Endothelial cell of umbilical vein (primary cell): ENCODE measurements at regions not wholly inside any gene's neighbourhood (a gene's known extent, or its start where the extent isn't known, plus 50 kb on each side); places are given as distances from the start of the nearest gene placed in this dataset.

ENCODE experiments used
- BruUV-seq: library from RNA; stranded (reverse); fragments of 400-500 nt; replicated peaks from 2 replicates; lab custom pipeline; 2021; lab: Mats Ljungman, UMichigan
- CTCF ChIA-PET: fragments of 300-600, 350-600 bp; sonication (Branson Sonifier 250); formaldehyde crosslinking; loops from one replicate; lab custom pipeline; 2021; ENCODE audit warnings: antibody characterized with exemption, inconsistent platforms; lab: Charles Lee
- POLR2A ChIA-PET: fragments of 300-600, 350-600 bp; sonication (Branson Sonifier 250); formaldehyde crosslinking; loops from one replicate; lab custom pipeline; 2021; ENCODE audit warnings: antibody characterized with exemption, inconsistent platforms; lab: Charles Lee
- DNase-seq: peaks from one replicate; pipeline ENCODE4 v3.0.0-alpha.2; 2011; ENCODE audit warnings: low read depth, low spot score
- FAIRE-seq: peaks from 2 replicates; lab custom pipeline; 2011; peaks lifted over from hg19 to GRCh38; lab: Jason Lieb, UNC
- H2AFZ ChIP-seq: 2 replicates; pipeline ENCODE4 v1.6.0; 2012; ENCODE audit warnings: low read depth, low read length, control low read depth, inconsistent platforms
- H3K27ac ChIP-seq: 2 replicates; pipeline ENCODE4 v1.5.1; 2011; ENCODE audit warnings: low read depth, mild to moderate bottlenecking, control low read depth, low read length, moderate library complexity; ENCODE audit not compliant: insufficient read depth
- H3K27me3 ChIP-seq, 2 experiments: 2 replicates each; pipeline versions ENCODE4 v1.6.0 to v1.6.1; 2011; ENCODE audit warnings: low read length in 2 of 2, mixed read lengths in 1 of 2; ENCODE audit not compliant: control insufficient read depth in 2 of 2, insufficient read depth in 2 of 2
- H3K36me3 ChIP-seq, 2 experiments: 2 replicates in 1 of 2; 3 replicates in 1 of 2; pipeline ENCODE4 v1.5.1; 2011; ENCODE audit warnings: low read length in 2 of 2, mild to moderate bottlenecking in 1 of 2, moderate library complexity in 1 of 2; ENCODE audit not compliant: control insufficient read depth in 2 of 2, insufficient read depth in 2 of 2; ENCODE audit errors: extremely low read depth in 1 of 2
- H3K4me1 ChIP-seq: 3 replicates; pipeline ENCODE4 v1.5.1; 2011; ENCODE audit warnings: mild to moderate bottlenecking, low read length; ENCODE audit not compliant: control insufficient read depth, insufficient read depth; ENCODE audit errors: extremely low read depth
- H3K4me2 ChIP-seq: 2 replicates; pipeline ENCODE4 v1.6.1; 2011; ENCODE audit warnings: low read length, control low read depth, mixed read lengths; ENCODE audit not compliant: insufficient read depth
- H3K4me3 ChIP-seq, 3 experiments: fragments of 200-600 bp in 1 of 3; sonication (generic), shearing (Covaris generic) in 1 of 3; replicated peaks in 1 of 3; 2 replicates each; pipeline ENCODE4 v1.5.1; 2011 to 2016; ENCODE audit warnings: control low read depth in 3 of 3, low read length in 3 of 3, mild to moderate bottlenecking in 2 of 3, inconsistent platforms in 1 of 3, low read depth in 1 of 3, moderate library complexity in 1 of 3; ENCODE audit not compliant: insufficient read depth in 1 of 3
- H3K79me2 ChIP-seq: 2 replicates; pipeline ENCODE4 v1.6.0; 2012; ENCODE audit warnings: low read length, inconsistent platforms; ENCODE audit not compliant: control insufficient read depth, insufficient read depth
- H3K9ac ChIP-seq: replicated peaks from 2 replicates; pipeline ENCODE3; 2011; ENCODE audit warnings: low read length, control low read depth; ENCODE audit not compliant: insufficient read depth; ENCODE audit errors: extremely low read depth
- H3K9me1 ChIP-seq: replicated peaks from 3 replicates; pipeline ENCODE4 v1.6.0; 2011; ENCODE audit warnings: mild to moderate bottlenecking, low read length; ENCODE audit not compliant: control insufficient read depth, insufficient read depth; ENCODE audit errors: extremely low read depth
- H3K9me3 ChIP-seq: replicated peaks from 2 replicates; pipeline ENCODE4 v1.5.1; 2012; ENCODE audit warnings: low read length, inconsistent platforms; ENCODE audit not compliant: control insufficient read depth, insufficient read depth
- H4K20me1 ChIP-seq: replicated peaks from 2 replicates; pipeline ENCODE3; 2011; ENCODE audit warnings: mild to moderate bottlenecking, low read length; ENCODE audit not compliant: control insufficient read depth, insufficient read depth; ENCODE audit errors: extremely low read depth
- EZH2 ChIP-seq: IDR thresholded peaks from 2 replicates; pipeline ENCODE4 v1.6.1; 2012; ENCODE audit warnings: borderline replicate concordance, low read depth, mild to moderate bottlenecking, moderate library complexity, low read length, inconsistent platforms; ENCODE audit not compliant: severe bottlenecking
- FOS ChIP-seq: IDR thresholded peaks from 2 replicates; pipeline ENCODE4 v1.6.1; 2011; ENCODE audit warnings: mild to moderate bottlenecking, low read length, moderate library complexity, borderline replicate concordance; ENCODE audit not compliant: insufficient read depth
- GATA2 ChIP-seq: IDR thresholded peaks from 2 replicates; pipeline ENCODE4 v1.7.0; 2011; ENCODE audit warnings: low read depth, mild to moderate bottlenecking, moderate library complexity, mixed read lengths, low read length; ENCODE audit not compliant: insufficient read length, insufficient read depth
- JUN ChIP-seq: IDR thresholded peaks from 2 replicates; pipeline ENCODE4 v1.6.1; 2011; ENCODE audit warnings: borderline replicate concordance, low read depth; ENCODE audit not compliant: insufficient read length, insufficient read depth
- MAX ChIP-seq: IDR thresholded peaks from 2 replicates; pipeline ENCODE4 v1.6.1; 2011; ENCODE audit not compliant: insufficient read depth, insufficient read length
- MYC ChIP-seq: IDR thresholded peaks from one replicate; pipeline ENCODE4 v1.6.1; 2011; ENCODE audit warnings: mild to moderate bottlenecking, low read depth, low read length
- POLR2A ChIP-seq: IDR thresholded peaks from 2 replicates; pipeline ENCODE4 v1.6.1; 2012; ENCODE audit warnings: low read depth, mild to moderate bottlenecking, control low read depth, low read length
- POLR2AphosphoS5 ChIP-seq: IDR thresholded peaks from 2 replicates; pipeline ENCODE4 v1.6.1; 2012; ENCODE audit warnings: low read depth, mild to moderate bottlenecking, control low read depth, low read length, moderate library complexity; ENCODE audit not compliant: insufficient read depth
- dilution Hi-C: fragments of 300-500 bp; cut with MboI; formaldehyde crosslinking; loops from one replicate; pipeline ENCODE4 v1.15.0; 2019; ENCODE audit warnings: low sequenced_read_pairs; ENCODE audit not compliant: extremely low pct_ligation_motif_present
- intact Hi-C: fragments of 100-400 bp; cut with micrococcal nuclease; formaldehyde crosslinking; loops from one replicate; pipeline ENCODE4 v1.10.0; 2022
- TF ChIP-seq, protein P1 (sequence below), 2 donors: IDR thresholded peaks; 1 replicate in 1 of 2; 2 replicates in 1 of 2; pipeline ENCODE4 v1.5.1; 2011; ENCODE audit warnings: low read length in 2 of 2, mild to moderate bottlenecking in 2 of 2, moderate library complexity in 2 of 2, control low read depth in 1 of 2, inconsistent platforms in 1 of 2, low read depth in 1 of 2; ENCODE audit not compliant: insufficient read depth in 1 of 2; ENCODE audit errors: extremely low read depth in 1 of 2

GRCh38 chr16:86708431-86708830 is 130.1 kb downstream of the FOXL1 start:
- POLR2A ChIA-PET = no interaction called here
- BruUV-seq = no TSS peak
- H4K20me1 ChIP-seq = no peaks in the 10 kb centered on the region
- no peak overlapping the region for H3K4me2 ChIP-seq
- no peak overlapping the region for H3K27ac ChIP-seq
- no peaks in the 10 kb centered on the region for H3K4me1 ChIP-seq
- no peaks in the 10 kb centered on the region for H3K36me3 ChIP-seq
- CTCF ChIA-PET = no interaction called here
- no peaks in the 10 kb centered on the region for H3K9me1 ChIP-seq
- H3K4me3 ChIP-seq = no peak overlapping the region
- TF ChIP-seq EZH2 = no peak
- TF ChIP-seq POLR2AphosphoS5 = no peak
- no peak for TF ChIP-seq JUN
- no peak for TF ChIP-seq POLR2A
- no peak for TF ChIP-seq MYC
- no peak for TF ChIP-seq GATA2
- no peak for TF ChIP-seq MAX
- TF ChIP-seq, protein P1, sequence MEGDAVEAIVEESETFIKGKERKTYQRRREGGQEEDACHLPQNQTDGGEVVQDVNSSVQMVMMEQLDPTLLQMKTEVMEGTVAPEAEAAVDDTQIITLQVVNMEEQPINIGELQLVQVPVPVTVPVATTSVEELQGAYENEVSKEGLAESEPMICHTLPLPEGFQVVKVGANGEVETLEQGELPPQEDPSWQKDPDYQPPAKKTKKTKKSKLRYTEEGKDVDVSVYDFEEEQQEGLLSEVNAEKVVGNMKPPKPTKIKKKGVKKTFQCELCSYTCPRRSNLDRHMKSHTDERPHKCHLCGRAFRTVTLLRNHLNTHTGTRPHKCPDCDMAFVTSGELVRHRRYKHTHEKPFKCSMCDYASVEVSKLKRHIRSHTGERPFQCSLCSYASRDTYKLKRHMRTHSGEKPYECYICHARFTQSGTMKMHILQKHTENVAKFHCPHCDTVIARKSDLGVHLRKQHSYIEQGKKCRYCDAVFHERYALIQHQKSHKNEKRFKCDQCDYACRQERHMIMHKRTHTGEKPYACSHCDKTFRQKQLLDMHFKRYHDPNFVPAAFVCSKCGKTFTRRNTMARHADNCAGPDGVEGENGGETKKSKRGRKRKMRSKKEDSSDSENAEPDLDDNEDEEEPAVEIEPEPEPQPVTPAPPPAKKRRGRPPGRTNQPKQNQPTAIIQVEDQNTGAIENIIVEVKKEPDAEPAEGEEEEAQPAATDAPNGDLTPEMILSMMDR (IDR thresholded peaks at IDR 0.05; ENCODE audit: extremely low read depth in 1 of 2, insufficient read depth in 1 of 2, low read depth in 1 of 2, low read length in 2 of 2) = no peak
- TF ChIP-seq FOS = no peak
- H2AFZ ChIP-seq = no peak overlapping the region
- no peak overlapping the region for H3K9ac ChIP-seq
- no peaks in the 10 kb centered on the region for H3K9me3 ChIP-seq
- no peaks in the 10 kb centered on the region for H3K27me3 ChIP-seq
- intact Hi-C loops (no loop called here), dilution Hi-C loops (no loop called here)
- H3K79me2 ChIP-seq = no peaks in the 10 kb centered on the region
- DNase-seq (no peak), FAIRE-seq (no peak)
